A549 (cell line): ENCODE measurements at regions not wholly inside any gene's neighbourhood (a gene's known extent, or its start where the extent isn't known, plus 50 kb on each side); places are given as distances from the start of the nearest gene placed in this dataset.

Experiments used
- ATAC-seq, 2 experiments: fragments of 200-7000 bp in 1 of 2; fragments of >200 bp in 1 of 2; cut with Nextera tagmentation in 1 of 2; cut with Tn5 transposase in 1 of 2; 3 replicates each; pipeline versions ENCODE4 v1.8.0 to v1.9.1; 2018 to 2020; ENCODE audit warnings: mild to moderate bottlenecking in 1 of 2, moderate library complexity in 1 of 2
- CTCF ChIA-PET: fragments of 300-600 bp; sonication (Branson Sonifier 250); formaldehyde crosslinking; extraction: SDS; loops from one replicate; lab custom pipeline; 2021; ENCODE audit warnings: antibody characterized with exemption, inconsistent platforms; lab: Yijun Ruan, JAX
- POLR2A ChIA-PET: fragments of 350-600 bp; formaldehyde crosslinking; extraction: SDS; loops from one replicate; lab custom pipeline; 2021; ENCODE audit warnings: antibody characterized with exemption, inconsistent platforms; lab: Yijun Ruan, JAX
- DNase-seq, 2 experiments: peaks; one replicate each; pipeline versions ENCODE4 v3.0.0 to v3.0.0-alpha.2; 2011 to 2016; ENCODE audit warnings: low read depth in 1 of 2, low spot score in 1 of 2
- FAIRE-seq: peaks from 2 replicates; lab custom pipeline; 2011; peaks lifted over from hg19 to GRCh38; lab: Jason Lieb, UNC
- H3K27ac ChIP-seq, 2 experiments: fragments of >200 bp; sonication (Bioruptor Twin); formaldehyde crosslinking; 3 replicates each; pipeline ENCODE4 v1.5.1; 2016 to 2017
- H3K4me1 ChIP-seq: fragments of >200 bp; sonication (Bioruptor Twin); formaldehyde crosslinking; 3 replicates; pipeline ENCODE4 v1.6.1; 2016
- H3K4me2 ChIP-seq: fragments of >200 bp; sonication (Bioruptor Twin); formaldehyde crosslinking; 3 replicates; pipeline ENCODE4 v1.6.1; 2016
- H3K4me3 ChIP-seq: fragments of >200 bp; sonication (Bioruptor Twin); formaldehyde crosslinking; 3 replicates; pipeline ENCODE4 v1.5.1; 2016
- H3K9me3 ChIP-seq: fragments of >200 bp; sonication (Bioruptor Twin); formaldehyde crosslinking; 3 replicates; pipeline ENCODE4 v1.6.1; 2016
- CBX2 ChIP-seq: fragments of 200-600 bp; sonication (generic); IDR thresholded peaks from 2 replicates; pipeline ENCODE4 v1.6.1; 2016; ENCODE audit warnings: low read depth, mild to moderate bottlenecking, borderline replicate concordance
- CHD2 ChIP-seq: fragments of 150-350 bp; IDR thresholded peaks from 2 replicates; pipeline ENCODE4 v1.6.1; 2014; ENCODE audit warnings: low read length; ENCODE audit not compliant: partially characterized antibody
- EP300 ChIP-seq, 2 experiments: fragments of >200 bp; sonication (Bioruptor Twin); formaldehyde crosslinking; IDR thresholded peaks; 2 replicates in 1 of 2; 3 replicates in 1 of 2; pipeline ENCODE4 v1.6.1; 2016 to 2017
- ESRRA ChIP-seq: fragments of 150-350 bp; IDR thresholded peaks from 2 replicates; pipeline ENCODE4 v1.6.1; 2014; ENCODE audit warnings: mild to moderate bottlenecking, low read length, borderline replicate concordance
- FOSL2 ChIP-seq, 2 experiments: fragments of 450-650 bp in 1 of 2; fragments of >200 bp in 1 of 2; sonication (Bioruptor Twin) in 1 of 2; formaldehyde crosslinking; IDR thresholded peaks; 2 replicates each; pipeline versions ENCODE4 v1.5.0 to v1.6.1; 2016 to 2020; ENCODE audit warnings: mild to moderate bottlenecking in 1 of 2, moderate library complexity in 1 of 2
- FOXS1 ChIP-seq: fragments of 250-450 bp; sonication (Bioruptor Pico); IDR thresholded peaks from 2 replicates; pipeline ENCODE4 v1.5.0; 2020; ENCODE audit warnings: mild to moderate bottlenecking, moderate library complexity
- GATA3 ChIP-seq: IDR thresholded peaks from 2 replicates; pipeline ENCODE4 v1.6.1; 2012; ENCODE audit warnings: borderline replicate concordance
- HDAC2 ChIP-seq: fragments of 200-600 bp; sonication (generic); IDR thresholded peaks from 2 replicates; pipeline ENCODE4 v1.6.1; 2016
- HOXB13 ChIP-seq: fragments of 250-450 bp; sonication (Bioruptor Pico); IDR thresholded peaks from 2 replicates; pipeline ENCODE4 v1.5.0; 2020; ENCODE audit warnings: low read depth, mild to moderate bottlenecking, moderate library complexity
- HOXB5 ChIP-seq: fragments of 250-450 bp; sonication (Bioruptor Pico); IDR thresholded peaks from 2 replicates; pipeline ENCODE4 v1.5.0; 2020; ENCODE audit warnings: mild to moderate bottlenecking, moderate library complexity
- KDM5A ChIP-seq: fragments of 200-600 bp; sonication (generic); IDR thresholded peaks from 2 replicates; pipeline ENCODE4 v1.6.1; 2016; ENCODE audit warnings: antibody characterized with exemption, mild to moderate bottlenecking
- MAZ ChIP-seq: fragments of 150-350 bp; IDR thresholded peaks from 2 replicates; pipeline ENCODE4 v1.6.1; 2014; ENCODE audit warnings: antibody characterized with exemption, low read depth, low read length, borderline replicate concordance
- MYC ChIP-seq: IDR thresholded peaks from 2 replicates; pipeline ENCODE4 v1.6.1; 2012; ENCODE audit warnings: mild to moderate bottlenecking, inconsistent platforms, low read length, improper control_type of control experiment, borderline replicate concordance
- PHF8 ChIP-seq: fragments of 200-600 bp; sonication (generic); IDR thresholded peaks from 2 replicates; pipeline ENCODE4 v1.6.1; 2016; ENCODE audit warnings: low read depth, mild to moderate bottlenecking, antibody characterized with exemption, moderate library complexity, borderline replicate concordance
- POLR2A ChIP-seq: IDR thresholded peaks from 2 replicates; pipeline ENCODE4 v1.6.1; 2012; ENCODE audit warnings: mild to moderate bottlenecking, low read length
- POLR2AphosphoS2 ChIP-seq: conservative IDR thresholded peaks from 2 replicates; pipeline ENCODE4 v1.6.1; 2012; ENCODE audit warnings: low read length, improper control_type of control experiment, inconsistent platforms
- RAD21 ChIP-seq, 2 experiments: fragments of >200 bp in 1 of 2; sonication (Bioruptor Twin) in 1 of 2; formaldehyde crosslinking in 1 of 2; IDR thresholded peaks in 1 of 2; conservative IDR thresholded peaks in 1 of 2; 2 replicates in 1 of 2; 3 replicates in 1 of 2; pipeline ENCODE4 v1.6.1; 2012 to 2018; ENCODE audit warnings: inconsistent platforms in 1 of 2
- RARB ChIP-seq: fragments of 250-450 bp; sonication (Bioruptor Pico); IDR thresholded peaks from 2 replicates; pipeline ENCODE4 v1.8.0; 2021; ENCODE audit warnings: mild to moderate bottlenecking, moderate library complexity
- RFX5 ChIP-seq: fragments of 450-650 bp; IDR thresholded peaks from 2 replicates; pipeline ENCODE4 v1.7.1; 2014; ENCODE audit warnings: antibody characterized with exemption, mild to moderate bottlenecking, moderate library complexity
- RNF2 ChIP-seq: fragments of 200-600 bp; sonication (generic); IDR thresholded peaks from 2 replicates; pipeline ENCODE4 v1.6.1; 2016; ENCODE audit warnings: low read depth, mild to moderate bottlenecking, antibody characterized with exemption, moderate library complexity, borderline replicate concordance
- SMC3 ChIP-seq: fragments of >200 bp; sonication (Bioruptor Twin); formaldehyde crosslinking; IDR thresholded peaks from 3 replicates; pipeline ENCODE4 v1.6.1; 2018; ENCODE audit warnings: inconsistent platforms
- TFCP2L1 ChIP-seq: fragments of 250-450 bp; sonication (Bioruptor Pico); IDR thresholded peaks from 2 replicates; pipeline ENCODE4 v1.5.0; 2021; ENCODE audit warnings: mild to moderate bottlenecking
- ZC3H11A ChIP-seq: fragments of 450-650 bp; IDR thresholded peaks from 2 replicates; pipeline ENCODE4 v1.6.1; 2014; ENCODE audit warnings: antibody characterized with exemption, mild to moderate bottlenecking
- ZFP36 ChIP-seq: fragments of 450-650 bp; IDR thresholded peaks from 2 replicates; pipeline ENCODE4 v1.6.1; 2014; ENCODE audit warnings: borderline replicate concordance; ENCODE audit not compliant: partially characterized antibody
- ZNF302 ChIP-seq: fragments of 250-450 bp; sonication (Bioruptor Pico); IDR thresholded peaks from 2 replicates; pipeline ENCODE4 v1.9.0; 2021; ENCODE audit warnings: inconsistent platforms, mild to moderate bottlenecking, moderate library complexity
- ZSCAN20 ChIP-seq: fragments of 250-450 bp; sonication (Bioruptor Pico); IDR thresholded peaks from 2 replicates; pipeline ENCODE4 v1.8.0; 2022; ENCODE audit warnings: mild to moderate bottlenecking, moderate library complexity
- WGBS: methylation state at CpG from one replicate; pipeline ENCODE4 v1.1.6; 2017; ENCODE audit errors: missing lambda C conversion rate; 5-methylcytosine and 5-hydroxymethylcytosine counted together
- TF ChIP-seq, protein P1 (sequence below): IDR thresholded peaks from 2 replicates; pipeline ENCODE4 v1.6.1; 2012; ENCODE audit warnings: low read depth, borderline replicate concordance
- TF ChIP-seq, protein P2 (sequence below): fragments of 150-350 bp; IDR thresholded peaks from 2 replicates; pipeline ENCODE4 v1.6.1; 2014; ENCODE audit warnings: low read depth, mild to moderate bottlenecking, low read length
- TF ChIP-seq, protein P3 (sequence below): fragments of 450-650 bp; IDR thresholded peaks from 2 replicates; pipeline ENCODE4 v1.6.1; 2014; ENCODE audit warnings: antibody characterized with exemption
- TF ChIP-seq, protein P4 (sequence below): IDR thresholded peaks from 2 replicates; pipeline ENCODE4 v1.6.1; 2012

DNA sequence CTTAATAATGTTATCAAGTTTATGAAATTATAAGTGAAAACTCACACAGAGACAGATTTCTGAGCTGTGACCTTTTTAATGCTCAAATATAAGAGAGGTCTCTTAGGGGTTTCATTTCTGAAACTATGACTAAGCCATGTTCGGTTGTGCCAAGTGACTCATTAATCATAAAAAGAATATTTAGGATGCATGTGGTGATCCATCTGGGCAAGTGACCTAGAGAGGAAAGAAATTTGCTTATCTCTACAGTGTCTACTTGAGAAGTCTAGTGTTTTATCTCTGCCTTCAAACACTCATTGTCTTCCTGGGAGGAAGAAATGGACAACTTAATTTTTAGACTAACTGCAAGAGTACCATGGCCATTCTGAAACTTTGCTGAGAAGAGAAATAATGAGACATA is 545.3 kb upstream of the GRID2 start:
- WGBS = 6% methylated on average over 1 of the region's 1 CpG
- TF ChIP-seq ZSCAN20 = no peak
- TF ChIP-seq SMC3 = no peak
- TF ChIP-seq KDM5A = no peak
- no peak for TF ChIP-seq HOXB13 (CRISPR knock-in tag)
- TF ChIP-seq, protein P1, sequence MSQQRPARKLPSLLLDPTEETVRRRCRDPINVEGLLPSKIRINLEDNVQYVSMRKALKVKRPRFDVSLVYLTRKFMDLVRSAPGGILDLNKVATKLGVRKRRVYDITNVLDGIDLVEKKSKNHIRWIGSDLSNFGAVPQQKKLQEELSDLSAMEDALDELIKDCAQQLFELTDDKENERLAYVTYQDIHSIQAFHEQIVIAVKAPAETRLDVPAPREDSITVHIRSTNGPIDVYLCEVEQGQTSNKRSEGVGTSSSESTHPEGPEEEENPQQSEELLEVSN = no peak
- no peak for TF ChIP-seq GATA3
- TF ChIP-seq CBX2 = no peak
- TF ChIP-seq, protein P2, sequence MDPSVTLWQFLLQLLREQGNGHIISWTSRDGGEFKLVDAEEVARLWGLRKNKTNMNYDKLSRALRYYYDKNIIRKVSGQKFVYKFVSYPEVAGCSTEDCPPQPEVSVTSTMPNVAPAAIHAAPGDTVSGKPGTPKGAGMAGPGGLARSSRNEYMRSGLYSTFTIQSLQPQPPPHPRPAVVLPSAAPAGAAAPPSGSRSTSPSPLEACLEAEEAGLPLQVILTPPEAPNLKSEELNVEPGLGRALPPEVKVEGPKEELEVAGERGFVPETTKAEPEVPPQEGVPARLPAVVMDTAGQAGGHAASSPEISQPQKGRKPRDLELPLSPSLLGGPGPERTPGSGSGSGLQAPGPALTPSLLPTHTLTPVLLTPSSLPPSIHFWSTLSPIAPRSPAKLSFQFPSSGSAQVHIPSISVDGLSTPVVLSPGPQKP = no peak
- TF ChIP-seq ZC3H11A = no peak
- TF ChIP-seq, protein P3, sequence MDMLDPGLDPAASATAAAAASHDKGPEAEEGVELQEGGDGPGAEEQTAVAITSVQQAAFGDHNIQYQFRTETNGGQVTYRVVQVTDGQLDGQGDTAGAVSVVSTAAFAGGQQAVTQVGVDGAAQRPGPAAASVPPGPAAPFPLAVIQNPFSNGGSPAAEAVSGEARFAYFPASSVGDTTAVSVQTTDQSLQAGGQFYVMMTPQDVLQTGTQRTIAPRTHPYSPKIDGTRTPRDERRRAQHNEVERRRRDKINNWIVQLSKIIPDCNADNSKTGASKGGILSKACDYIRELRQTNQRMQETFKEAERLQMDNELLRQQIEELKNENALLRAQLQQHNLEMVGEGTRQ = no peak
- no peak for TF ChIP-seq ZNF302 (CRISPR knock-in tag)
- TF ChIP-seq MAZ = no peak
- TF ChIP-seq HOXB5 = no peak
- no peak for TF ChIP-seq RARB (CRISPR knock-in tag)
- TF ChIP-seq HDAC2 = no peak
- no peak for TF ChIP-seq CHD2
- TF ChIP-seq POLR2A = no peak
- no peak for TF ChIP-seq FOSL2 (IDR thresholded peaks at IDR 0.05)
- no peak for TF ChIP-seq FOSL2 (CRISPR knock-in tag; IDR thresholded peaks at IDR 0.05)

DNA sequence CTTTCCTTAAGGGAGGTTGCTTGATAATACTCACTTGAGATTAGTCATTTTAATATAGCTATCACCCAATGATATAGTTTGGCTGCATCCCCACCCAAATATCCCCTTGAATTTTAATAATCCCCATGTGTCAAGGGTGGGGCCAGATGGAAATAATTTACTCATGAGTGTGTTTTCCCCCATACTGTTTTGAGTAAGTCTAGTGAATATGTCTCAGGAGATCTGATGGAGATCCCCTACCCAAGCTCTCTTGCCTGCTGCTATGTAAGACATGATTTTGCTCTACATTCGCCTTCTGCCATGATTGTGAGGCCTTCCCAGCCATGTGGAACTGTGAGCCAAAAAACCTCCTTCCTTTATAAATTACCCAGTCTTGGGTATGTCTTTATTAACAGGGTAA is 539.7 kb upstream of the GRID2 start:
- no peak for FAIRE-seq
- no peak for DNase-seq
- ChIA-PET POLR2A (no interaction called here), CTCF (interaction anchor here (0.6 kb wide), 1 partner anchor 1212 kb away, joined by 3 read pairs; no protein-coding TSS in a partner anchor)
- TF ChIP-seq ZFP36 (no peak), EP300 (IDR thresholded peaks at IDR 0.05) (no peak), FOXS1 (no peak), PHF8 (no peak), TFCP2L1 (CRISPR knock-in tag) (no peak), RAD21 (conservative IDR thresholded peaks at IDR 0.05 in 1 of 2, IDR thresholded peaks at IDR 0.05 in 1 of 2) (no peak), RFX5 (no peak), MYC (no peak), RNF2 (no peak), ESRRA (no peak), POLR2AphosphoS2 (no peak), GATA3 (no peak)
- TF ChIP-seq, protein P4, sequence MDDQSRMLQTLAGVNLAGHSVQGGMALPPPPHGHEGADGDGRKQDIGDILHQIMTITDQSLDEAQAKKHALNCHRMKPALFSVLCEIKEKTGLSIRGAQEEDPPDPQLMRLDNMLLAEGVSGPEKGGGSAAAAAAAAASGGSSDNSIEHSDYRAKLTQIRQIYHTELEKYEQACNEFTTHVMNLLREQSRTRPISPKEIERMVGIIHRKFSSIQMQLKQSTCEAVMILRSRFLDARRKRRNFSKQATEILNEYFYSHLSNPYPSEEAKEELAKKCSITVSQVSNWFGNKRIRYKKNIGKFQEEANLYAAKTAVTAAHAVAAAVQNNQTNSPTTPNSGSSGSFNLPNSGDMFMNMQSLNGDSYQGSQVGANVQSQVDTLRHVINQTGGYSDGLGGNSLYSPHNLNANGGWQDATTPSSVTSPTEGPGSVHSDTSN = no peak
- H3K4me1 ChIP-seq = no peaks in the 10 kb centered on the region
- H3K27ac ChIP-seq = no peak overlapping the region
- WGBS = 0% methylated on average over 1 of the region's 1 CpG
- H3K4me3 ChIP-seq = no peak overlapping the region
- H3K9me3 ChIP-seq = no peaks in the 10 kb centered on the region
- no peak overlapping the region for H3K4me2 ChIP-seq
- ATAC-seq = no peak

More for the DNA sequence above, 545.3 kb upstream of the GRID2 start:
- FAIRE-seq (no peak), ATAC-seq (no peak), DNase-seq (no peak)
- H3K27ac ChIP-seq = no peak overlapping the region
- no peak overlapping the region for H3K4me2 ChIP-seq
- no peak overlapping the region for H3K4me3 ChIP-seq
- H3K9me3 ChIP-seq = no peaks in the 10 kb centered on the region
- no peaks in the 10 kb centered on the region for H3K4me1 ChIP-seq
- ChIA-PET CTCF (no interaction called here), POLR2A (interaction anchor here (0.6 kb wide), 1 partner anchor 605 kb away, joined by 3 read pairs; no protein-coding TSS in a partner anchor)
